Activated T-cell treated with anti-CD3 and anti-CD28 coated beads for 24 hours (primary cell): ENCODE measurements at regions not wholly inside any gene's neighbourhood (a gene's known extent, or its start where the extent isn't known, plus 50 kb on each side); places are given as distances from the start of the nearest gene placed in this dataset.
"Not testable (repeated sequence)": the region's sequence is repeated elsewhere in the genome, so short reads cannot be mapped to it uniquely, and the experiment has no call there.

Experiments
- DNase-seq: peaks from one replicate; pipeline ENCODE4 v3.0.0-alpha.2; 2020; ENCODE audit warnings: low read depth

GRCh38 chr2:239742377-239742776 lies 282.8 kb downstream of the NDUFA10 start:
- DNase-seq = no peak

- no peak for DNase-seq
These were observed 285.9 kb downstream of the NDUFA10 start for GRCh38 chr2:239739206-239739605.

- DNase-seq = no peak
These were observed 287.0 kb downstream of the NDUFA10 start for GRCh38 chr2:239738159-239738558.

- no peak for DNase-seq
These were observed 288.0 kb downstream of the NDUFA10 start for GRCh38 chr2:239737144-239737463.

- DNase-seq = no peak
These were observed 288.6 kb downstream of the NDUFA10 start for GRCh38 chr2:239736358-239737143.

GRCh38 chr2:239735829-239736357 lies 289.2 kb downstream of the NDUFA10 start:
- DNase-seq = no peak

GRCh38 chr2:239735131-239735828 lies 289.9 kb downstream of the NDUFA10 start:
- DNase-seq = no peak

GRCh38 chr2:239734436-239735005 lies 290.6 kb downstream of the NDUFA10 start:
- DNase-seq = no peak

GRCh38 chr2:239732666-239733010 lies 292.5 kb downstream of the NDUFA10 start:
- DNase-seq = no peak

- no peak for DNase-seq
These were observed 293.0 kb downstream of the NDUFA10 start for GRCh38 chr2:239731998-239732665.

- DNase-seq = no peak
These were observed 293.7 kb downstream of the NDUFA10 start for GRCh38 chr2:239731422-239731821.

- DNase-seq = no peak
These were observed 294.2 kb downstream of the NDUFA10 start for GRCh38 chr2:239730897-239731296.

- DNase-seq = not testable (repeated sequence)
These were observed 294.6 kb downstream of the NDUFA10 start for GRCh38 chr2:239730567-239730882.

- no peak for DNase-seq
These were observed 295.2 kb downstream of the NDUFA10 start for GRCh38 chr2:239729681-239730566.

GRCh38 chr2:239729151-239729550 lies 296.0 kb downstream of the NDUFA10 start:
- DNase-seq = no peak

- DNase-seq = no peak
These were observed 296.4 kb downstream of the NDUFA10 start for GRCh38 chr2:239728751-239729150.

- DNase-seq = no peak
These were observed 297.2 kb downstream of the NDUFA10 start for GRCh38 chr2:239727776-239728600.

GRCh38 chr2:239727182-239727775 lies 297.9 kb downstream of the NDUFA10 start:
- no peak for DNase-seq

GRCh38 chr2:239726631-239727181 lies 298.4 kb downstream of the NDUFA10 start:
- no peak for DNase-seq

GRCh38 chr2:239726091-239726591 lies 299.0 kb downstream of the NDUFA10 start:
- DNase-seq = no peak
